B cell (primary cell): ENCODE measurements at regions not wholly inside any gene's neighbourhood (a gene's known extent, or its start where the extent isn't known, plus 50 kb on each side); places are given as distances from the start of the nearest gene placed in this dataset.

Experiments used
- ATAC-seq: fragments of 200-7000 bp; cut with Tn5 transposase; one replicate; pipeline ENCODE4 v1.10.0; 2021; ENCODE audit warnings: low read depth, mild to moderate bottlenecking, moderate number of reproducible peaks, moderate library complexity
- CTCF ChIA-PET: fragments of 350-600 bp; sonication (Branson Sonifier 250); formaldehyde crosslinking; loops from one replicate; lab custom pipeline; 2021; ENCODE audit warnings: antibody characterized with exemption, inconsistent platforms; lab: Charles Lee
- POLR2A ChIA-PET: fragments of 350-600 bp; sonication (Branson Sonifier 250); formaldehyde crosslinking; loops from one replicate; lab custom pipeline; 2021; ENCODE audit warnings: antibody characterized with exemption; lab: Charles Lee
- DNase-seq: peaks from one replicate; pipeline ENCODE4 v3.0.0; 2013
- H2AFZ ChIP-seq: 2 replicates; pipeline ENCODE4 v1.6.1; 2012; ENCODE audit warnings: mild to moderate bottlenecking, low read depth, low read length; ENCODE audit not compliant: insufficient read depth, poor library complexity, severe bottlenecking
- H3K27ac ChIP-seq, 2 donors: 1 replicate in 1 of 2; 2 replicates in 1 of 2; pipeline ENCODE4 v1.5.1; 2012 to 2013; ENCODE audit warnings: low read length in 2 of 2, mild to moderate bottlenecking in 2 of 2, moderate library complexity in 1 of 2
- H3K27me3 ChIP-seq, 4 experiments: fragments of 200-600 bp in 1 of 4; sonication (generic) in 1 of 4; replicated peaks in 1 of 4; 1 replicate in 2 of 4; 2 replicates in 2 of 4; pipeline versions ENCODE4 v1.6.1 to v1.7.0; 2013 to 2016; ENCODE audit warnings: low read length in 3 of 4, mild to moderate bottlenecking in 2 of 4, mixed read lengths in 1 of 4, moderate library complexity in 1 of 4; ENCODE audit not compliant: insufficient read depth in 4 of 4, control insufficient read depth in 3 of 4; ENCODE audit errors: control extremely low read depth in 1 of 4
- H3K36me3 ChIP-seq, 2 experiments: replicated peaks in 1 of 2; 1 replicate in 1 of 2; 2 replicates in 1 of 2; pipeline versions ENCODE4 v1.6.1 to v1.7.1; 2013; ENCODE audit warnings: low read length in 1 of 2; ENCODE audit not compliant: insufficient read depth in 2 of 2, control insufficient read depth in 1 of 2; ENCODE audit errors: control extremely low read depth in 1 of 2, extremely low read depth in 1 of 2
- H3K4me1 ChIP-seq, 2 donors: fragments of 200-600 bp in 1 of 2; sonication (generic) in 1 of 2; 1 replicate in 1 of 2; 2 replicates in 1 of 2; pipeline versions ENCODE4 v1.5.1 to v1.6.1; 2013 to 2017; ENCODE audit warnings: low read length in 2 of 2; ENCODE audit not compliant: control insufficient read depth in 2 of 2, insufficient read depth in 2 of 2
- H3K4me2 ChIP-seq: replicated peaks from 2 replicates; pipeline ENCODE3; 2012; ENCODE audit warnings: mild to moderate bottlenecking, low read depth, low read length; ENCODE audit not compliant: poor library complexity, severe bottlenecking
- H3K4me3 ChIP-seq, 5 experiments: fragments of 200-600 bp in 1 of 5; sonication (generic) in 1 of 5; 1 replicate in 3 of 5; 2 replicates in 2 of 5; pipeline versions ENCODE4 v1.5.1 to v1.7.0; 2011 to 2016; ENCODE audit warnings: low read length in 4 of 5, mild to moderate bottlenecking in 4 of 5, low read depth in 2 of 5, control low read depth in 1 of 5, moderate library complexity in 1 of 5; ENCODE audit not compliant: insufficient read depth in 1 of 5; ENCODE audit errors: control extremely low read depth in 1 of 5, extremely low read depth in 1 of 5
- H3K79me2 ChIP-seq: fragments of 200-600 bp; sonication (generic); one replicate; pipeline ENCODE4 v1.6.0; 2016; ENCODE audit warnings: low read length; ENCODE audit not compliant: control insufficient read depth, insufficient read depth
- H3K9ac ChIP-seq: fragments of 200-600 bp; sonication (generic); 2 replicates; pipeline ENCODE4 v1.6.1; 2017; ENCODE audit warnings: mild to moderate bottlenecking, low read length, moderate library complexity
- H3K9me3 ChIP-seq, 3 donors: one replicate each; pipeline versions ENCODE4 v1.6.1 to v1.7.1; 2013; ENCODE audit warnings: low read length in 2 of 3; ENCODE audit not compliant: control insufficient read depth in 2 of 3, insufficient read depth in 1 of 3; ENCODE audit errors: control extremely low read depth in 1 of 3
- H4K20me1 ChIP-seq: 2 replicates; pipeline ENCODE4 v1.6.0; 2012; ENCODE audit warnings: mild to moderate bottlenecking, low read length; ENCODE audit not compliant: insufficient read depth, control insufficient read depth, poor library complexity, severe bottlenecking
- H3K27ac Mint-ChIP-seq: one replicate; pipeline ENCODE4 v1.8.0; 2021; ENCODE audit warnings: mixed read lengths
- H3K27me3 Mint-ChIP-seq: one replicate; pipeline ENCODE4 v1.8.0; 2021; ENCODE audit warnings: mixed read lengths
- H3K4me1 Mint-ChIP-seq: one replicate; pipeline ENCODE4 v1.8.0; 2021; ENCODE audit warnings: mixed read lengths
- H3K4me3 Mint-ChIP-seq: one replicate; pipeline ENCODE4 v1.8.0; 2021; ENCODE audit warnings: mixed read lengths
- H3K9me3 Mint-ChIP-seq: one replicate; pipeline ENCODE4 v1.8.0; 2022; ENCODE audit warnings: mixed read lengths; ENCODE audit not compliant: insufficient read depth
- EZH2 ChIP-seq: IDR thresholded peaks from 2 replicates; pipeline ENCODE4 v1.6.1; 2012; ENCODE audit warnings: borderline replicate concordance, low read depth, mild to moderate bottlenecking, moderate library complexity, low read length; ENCODE audit not compliant: insufficient read depth, poor library complexity, severe bottlenecking
- WGBS: methylation state at CpG from one replicate; pipeline ENCODE4 v1.1.5; 2013; ENCODE audit warnings: missing lambda C conversion rate; ENCODE audit not compliant: insufficient coverage; 5-methylcytosine and 5-hydroxymethylcytosine counted together
- intact Hi-C: fragments of 100-400 bp; cut with micrococcal nuclease; formaldehyde crosslinking; loops from one replicate; pipeline ENCODE4 v1.10.0; 2022
- TF ChIP-seq, protein P1 (sequence below): fragments of 200-600 bp; IDR thresholded peaks from one replicate; pipeline ENCODE4 v1.8.0; 2022; ENCODE audit warnings: antibody characterized with exemption, mild to moderate bottlenecking

DNA sequence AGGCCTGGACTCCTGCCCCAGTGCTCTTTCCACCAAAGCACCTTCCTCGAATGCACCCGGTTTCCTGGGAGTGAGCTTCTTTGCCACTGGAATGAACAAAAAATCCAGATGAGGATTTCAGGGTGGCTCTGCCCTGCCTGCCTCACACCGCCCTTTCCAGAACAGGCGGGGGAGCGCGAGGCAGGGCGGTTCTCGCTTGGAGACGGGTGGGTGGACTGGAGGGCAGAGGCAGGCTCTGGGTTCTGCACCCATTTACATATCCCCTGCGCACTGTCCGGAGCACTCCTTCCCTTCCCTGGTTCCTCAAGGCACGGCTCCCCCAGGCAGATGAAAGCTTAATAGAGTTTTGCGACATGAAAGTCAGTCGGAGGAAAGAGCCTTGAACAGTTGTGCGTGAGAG, 69.7 kb upstream of the DLK1 start:
- DNase-seq: no peak
- POLR2A ChIA-PET: no interaction called here
- no peak for ATAC-seq
- Histone ChIP-seq H3K4me3 (no peak overlapping the region), H2AFZ (no peak overlapping the region), H3K4me1 (peaks cover 5 to 13% of the 10 kb centered on the region in 2 donors), H3K9ac (no peak overlapping the region), H3K4me2 (no peak overlapping the region), H3K9me3 (peaks cover 0 to 3% (median 0%) of the 10 kb centered on the region in 3 donors), H3K36me3 (no peaks in the 10 kb centered on the region), H3K27me3 (peaks cover 0 to 22% (median 8%) of the 10 kb centered on the region in 4 experiments), H4K20me1 (no peaks in the 10 kb centered on the region), H3K79me2 (no peaks in the 10 kb centered on the region), H3K27ac (no peak overlapping the region)
- no peak overlapping the region for H3K4me3 Mint-ChIP-seq
- H3K9me3 Mint-ChIP-seq: no peaks in the 10 kb centered on the region
- peaks cover 7% of the 10 kb centered on the region for H3K4me1 Mint-ChIP-seq
- 95% methylated on average over 15 of the region's 15 CpGs for WGBS
- no peak overlapping the region for H3K27ac Mint-ChIP-seq
- CTCF ChIA-PET: interaction anchor here (0.6 kb wide), 1 partner anchor 141 kb away, joined by 3 read pairs; no protein-coding TSS in a partner anchor
- intact Hi-C loops: no loop called here
- no peak for TF ChIP-seq EZH2
- TF ChIP-seq, protein P1, sequence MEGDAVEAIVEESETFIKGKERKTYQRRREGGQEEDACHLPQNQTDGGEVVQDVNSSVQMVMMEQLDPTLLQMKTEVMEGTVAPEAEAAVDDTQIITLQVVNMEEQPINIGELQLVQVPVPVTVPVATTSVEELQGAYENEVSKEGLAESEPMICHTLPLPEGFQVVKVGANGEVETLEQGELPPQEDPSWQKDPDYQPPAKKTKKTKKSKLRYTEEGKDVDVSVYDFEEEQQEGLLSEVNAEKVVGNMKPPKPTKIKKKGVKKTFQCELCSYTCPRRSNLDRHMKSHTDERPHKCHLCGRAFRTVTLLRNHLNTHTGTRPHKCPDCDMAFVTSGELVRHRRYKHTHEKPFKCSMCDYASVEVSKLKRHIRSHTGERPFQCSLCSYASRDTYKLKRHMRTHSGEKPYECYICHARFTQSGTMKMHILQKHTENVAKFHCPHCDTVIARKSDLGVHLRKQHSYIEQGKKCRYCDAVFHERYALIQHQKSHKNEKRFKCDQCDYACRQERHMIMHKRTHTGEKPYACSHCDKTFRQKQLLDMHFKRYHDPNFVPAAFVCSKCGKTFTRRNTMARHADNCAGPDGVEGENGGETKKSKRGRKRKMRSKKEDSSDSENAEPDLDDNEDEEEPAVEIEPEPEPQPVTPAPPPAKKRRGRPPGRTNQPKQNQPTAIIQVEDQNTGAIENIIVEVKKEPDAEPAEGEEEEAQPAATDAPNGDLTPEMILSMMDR: no peak
- peaks cover 5% of the 10 kb centered on the region for H3K27me3 Mint-ChIP-seq

DNA sequence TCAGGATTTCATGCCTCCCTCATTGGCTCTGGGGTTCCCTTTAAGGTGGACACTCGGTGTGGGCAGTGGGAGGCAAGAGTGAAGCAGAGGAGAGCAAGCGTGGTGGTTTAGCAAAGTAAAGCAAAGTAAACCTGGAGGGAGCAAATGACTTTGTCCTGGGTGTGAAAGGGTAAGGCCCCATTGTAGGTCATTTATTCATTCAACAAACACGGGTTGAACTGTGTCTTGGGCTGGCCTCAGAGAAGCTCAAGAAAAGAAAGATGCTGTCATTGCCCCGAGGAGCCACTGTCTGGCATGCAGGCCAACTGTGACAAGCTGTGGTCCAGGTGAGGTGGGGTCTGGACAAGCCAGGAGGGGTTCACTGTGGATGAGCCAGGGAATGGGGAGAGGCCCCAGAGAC, 68.9 kb upstream of the DLK1 start:
- Histone ChIP-seq H3K36me3 (no peaks in the 10 kb centered on the region), H3K4me2 (no peak overlapping the region)
- no peak overlapping the region for H3K27ac Mint-ChIP-seq

More for the DNA sequence above, 68.9 kb upstream of the DLK1 start:
- DNase-seq (no peak), ATAC-seq (no peak)
- ChIA-PET CTCF (interaction anchor here (0.6 kb wide), 1 partner anchor 141 kb away, joined by 3 read pairs; no protein-coding TSS in a partner anchor), POLR2A (no interaction called here)
- no peak overlapping the region for H3K9ac ChIP-seq
- WGBS: 78% methylated on average over 3 of the region's 4 CpGs
- H3K27ac ChIP-seq: no peak overlapping the region
- H3K9me3 ChIP-seq: peaks cover 0 to 3% (median 0%) of the 10 kb centered on the region in 3 donors
- H4K20me1 ChIP-seq: no peaks in the 10 kb centered on the region
- H2AFZ ChIP-seq: no peak overlapping the region
- H3K27me3 ChIP-seq: peaks cover 0 to 22% (median 8%) of the 10 kb centered on the region in 4 experiments
- peaks cover 5% of the 10 kb centered on the region for H3K27me3 Mint-ChIP-seq
- peaks cover 7% of the 10 kb centered on the region for H3K4me1 Mint-ChIP-seq
- peaks cover 5 to 13% of the 10 kb centered on the region in 2 donors for H3K4me1 ChIP-seq
- H3K4me3 Mint-ChIP-seq: no peak overlapping the region
- no peak overlapping the region for H3K4me3 ChIP-seq
- TF ChIP-seq EZH2: no peak
- TF ChIP-seq, protein P1: no peak
- intact Hi-C loops: no loop called here
- no peaks in the 10 kb centered on the region for H3K79me2 ChIP-seq
- H3K9me3 Mint-ChIP-seq: no peaks in the 10 kb centered on the region
